ENCODE measurements at regions not wholly inside any gene's neighbourhood (a gene's known extent, or its start where the extent isn't known, plus 50 kb on each side); places are given as distances from the start of the nearest gene placed in this dataset.

DNA sequence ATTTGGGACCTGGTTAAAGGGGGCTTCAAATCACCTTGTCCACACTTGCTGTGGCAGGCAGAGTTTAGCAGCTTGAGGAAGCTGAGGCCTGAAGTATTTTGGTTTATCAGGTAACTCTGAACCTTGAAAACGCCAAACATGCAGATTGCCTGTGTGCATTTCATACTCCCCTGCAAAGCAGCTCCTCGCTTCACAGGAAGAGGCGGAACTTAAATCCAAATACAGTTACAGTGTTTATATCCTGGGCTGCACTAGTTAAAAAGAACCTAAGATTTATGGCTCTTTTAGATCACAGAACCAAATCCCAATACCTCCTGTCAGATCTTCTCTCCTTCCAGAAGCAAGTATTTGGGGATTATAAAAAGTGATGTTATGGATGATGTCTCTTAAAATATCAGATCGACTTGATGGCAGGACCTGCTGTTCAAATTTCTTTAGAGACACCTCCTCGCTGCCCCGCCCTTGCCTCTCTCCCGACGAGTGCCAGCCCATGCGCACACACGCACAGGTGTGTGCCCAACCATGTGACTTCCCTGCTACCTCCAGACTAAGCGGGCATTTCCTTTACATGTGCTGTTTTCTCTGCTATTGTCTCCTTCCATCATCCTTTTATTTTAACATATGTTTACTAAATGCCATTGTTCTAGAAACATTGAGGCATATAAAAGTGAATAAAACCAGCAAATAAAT, 224.6 kb upstream of the FOXQ1 start:
- no peak for DNase-seq (ENCODE audit: low spot score)

DNA sequence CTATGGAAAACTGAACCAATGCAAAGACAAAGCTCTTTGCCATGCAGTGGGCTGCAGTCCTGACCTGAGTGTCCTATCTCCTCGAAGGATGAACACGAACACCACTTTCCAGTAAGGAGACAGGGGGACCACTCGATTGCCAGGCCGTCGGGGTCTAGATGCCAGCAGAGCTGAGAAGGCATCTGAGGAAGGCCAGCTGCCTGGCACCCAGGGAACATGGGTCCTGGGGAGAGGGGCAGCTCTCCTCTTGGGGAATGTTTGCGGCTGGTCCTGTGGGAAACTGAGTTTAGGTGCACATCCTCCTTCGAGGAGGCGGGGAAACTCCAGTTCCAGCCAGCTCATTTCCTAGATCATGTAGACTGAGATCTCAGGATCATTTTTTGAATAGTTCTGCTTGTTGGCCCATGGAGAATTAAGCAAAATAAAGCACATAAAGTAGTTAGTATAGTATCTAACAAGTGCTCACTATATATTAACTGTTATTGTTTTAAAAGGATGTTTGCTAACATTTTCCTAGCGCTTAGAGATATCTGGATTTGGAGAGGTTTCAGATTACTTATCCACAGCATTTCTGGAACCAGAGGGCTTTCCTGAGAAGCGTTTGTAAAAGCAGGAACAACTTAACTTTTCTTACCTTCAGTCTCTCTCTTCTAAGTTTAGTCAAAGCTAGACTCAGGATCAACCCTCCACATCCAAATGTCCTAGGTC, 225.3 kb upstream of the FOXQ1 start:
- DNase-seq (ENCODE audit: low spot score): no peak

DNA sequence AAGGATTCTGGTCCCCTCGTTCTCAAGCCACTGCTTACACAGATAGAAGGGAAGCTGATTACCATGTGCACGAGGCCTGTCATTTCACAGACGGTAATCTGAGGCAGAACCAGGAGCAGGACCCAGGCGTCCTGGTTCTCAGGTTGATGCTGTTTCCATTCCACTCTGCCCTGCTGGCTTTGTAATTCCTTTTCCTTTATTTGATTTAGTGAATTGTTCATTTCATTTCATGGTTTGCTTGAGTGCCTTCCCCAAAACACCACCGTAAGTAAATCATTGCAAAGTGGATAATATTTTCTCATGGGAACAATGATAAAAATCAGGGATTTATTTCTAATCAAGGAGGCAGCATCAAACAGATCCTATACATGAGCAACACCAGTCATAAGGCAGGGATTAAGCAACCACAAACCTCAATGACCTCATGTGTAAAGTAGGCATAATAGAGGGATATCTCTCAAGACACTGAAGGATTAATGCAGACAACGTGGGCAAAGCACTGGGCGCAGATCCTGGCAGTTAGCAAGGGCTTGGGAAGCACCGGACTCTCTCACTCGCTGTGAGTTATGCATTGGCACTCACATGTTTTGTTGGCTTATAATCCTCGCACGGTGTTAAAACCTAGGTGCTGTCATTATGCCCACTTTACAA, 229.5 kb upstream of the FOXQ1 start:
- DNase-seq (ENCODE audit: low spot score): peak; percentile 3

DNA sequence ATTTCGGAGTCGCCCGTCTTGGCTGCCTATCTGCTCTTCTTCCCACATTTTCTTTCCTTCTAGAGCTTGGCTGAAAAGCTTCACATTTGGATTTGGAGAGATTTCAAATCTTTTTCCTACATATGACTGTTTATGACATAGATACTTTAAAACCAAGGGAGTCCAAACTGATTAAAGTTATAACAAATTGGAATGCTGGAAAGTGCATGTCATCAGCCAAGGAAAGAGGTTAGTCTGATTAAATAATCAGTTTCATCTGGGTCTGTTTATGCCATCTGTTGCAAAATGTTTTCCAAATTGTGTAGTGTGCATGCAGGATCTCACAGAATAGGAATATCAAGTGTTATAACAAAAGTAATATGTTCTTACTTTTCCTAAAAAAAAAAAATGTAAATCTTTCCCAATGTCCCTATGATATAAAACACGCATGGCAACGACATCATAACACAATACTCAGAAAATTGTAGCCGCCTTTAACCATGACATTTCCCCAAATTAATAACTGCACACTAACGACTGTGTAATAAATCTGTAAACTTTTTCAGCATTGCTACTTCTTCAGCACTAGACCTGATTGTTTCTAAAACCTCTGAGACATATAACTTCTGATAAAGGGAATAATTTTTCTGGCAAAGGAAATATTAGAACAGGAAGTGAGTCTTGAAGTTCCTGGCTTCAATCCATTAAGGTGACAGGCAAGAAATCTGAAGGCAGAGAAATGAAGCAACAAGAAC, 230.2 kb upstream of the FOXQ1 start:
- no peak for DNase-seq (ENCODE audit: low spot score)

DNA sequence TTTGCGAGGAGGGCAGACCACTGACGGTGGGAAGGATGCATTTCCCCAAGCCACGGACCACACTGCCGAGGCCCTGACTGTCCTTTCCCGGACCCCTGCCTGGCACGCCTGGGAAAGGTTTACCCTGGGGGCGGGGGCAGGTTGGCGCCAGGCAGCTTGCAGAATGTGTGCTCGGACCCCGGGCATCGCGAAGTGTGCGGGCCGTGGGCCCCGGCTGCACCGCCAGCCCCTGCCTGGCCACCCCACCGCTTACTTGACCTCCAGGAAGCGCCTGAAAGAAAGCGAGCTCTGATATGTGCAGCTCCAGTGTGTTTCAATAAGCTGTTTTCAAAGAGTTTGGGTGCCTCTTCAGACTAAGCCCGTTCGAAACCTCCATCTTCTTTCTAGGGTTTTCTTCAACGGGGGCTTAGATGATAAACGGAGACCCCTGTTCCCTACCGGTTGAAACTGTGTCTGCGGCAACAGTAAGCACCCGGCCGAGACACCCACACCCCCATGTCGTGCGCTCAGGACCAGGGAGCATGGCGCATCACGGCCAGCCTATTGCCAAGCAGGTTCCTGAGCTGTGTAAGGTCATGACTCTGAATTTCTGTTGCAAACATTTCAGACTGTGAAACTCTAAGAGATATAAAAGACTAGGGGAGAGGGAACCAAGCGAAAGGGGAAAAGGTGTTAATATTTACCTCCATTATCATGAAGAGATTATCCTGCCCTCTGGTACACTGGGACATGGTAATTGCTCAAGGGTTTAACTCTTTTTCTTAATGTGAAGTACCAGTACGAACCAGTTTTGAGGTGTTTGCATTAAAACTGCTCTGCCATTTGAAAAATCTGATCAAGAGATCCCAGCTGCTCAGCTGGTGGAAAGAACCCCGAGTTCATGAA, 231.2 kb upstream of the FOXQ1 start:
- no peak for DNase-seq (ENCODE audit: low spot score)

DNA sequence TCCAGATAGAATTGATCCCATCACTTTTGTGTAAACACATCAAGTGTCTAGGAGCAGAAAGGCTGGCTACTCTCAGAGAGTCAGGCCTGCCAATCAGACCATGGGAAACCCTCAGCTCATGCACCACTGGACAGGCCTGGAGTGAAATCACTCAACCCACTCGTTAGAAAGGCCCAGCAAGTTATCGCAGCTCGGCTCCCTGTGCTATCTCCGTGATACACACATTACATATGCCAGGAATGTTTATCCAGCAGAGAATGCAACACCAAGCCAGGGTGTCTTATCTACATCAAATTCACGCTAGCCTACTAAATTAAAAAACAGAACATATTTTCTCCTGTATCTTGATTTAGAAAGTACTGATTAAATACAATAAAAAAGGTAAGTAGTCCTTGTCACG, 232.4 kb upstream of the FOXQ1 start:
- no peak for DNase-seq (ENCODE audit: low spot score)

DNA sequence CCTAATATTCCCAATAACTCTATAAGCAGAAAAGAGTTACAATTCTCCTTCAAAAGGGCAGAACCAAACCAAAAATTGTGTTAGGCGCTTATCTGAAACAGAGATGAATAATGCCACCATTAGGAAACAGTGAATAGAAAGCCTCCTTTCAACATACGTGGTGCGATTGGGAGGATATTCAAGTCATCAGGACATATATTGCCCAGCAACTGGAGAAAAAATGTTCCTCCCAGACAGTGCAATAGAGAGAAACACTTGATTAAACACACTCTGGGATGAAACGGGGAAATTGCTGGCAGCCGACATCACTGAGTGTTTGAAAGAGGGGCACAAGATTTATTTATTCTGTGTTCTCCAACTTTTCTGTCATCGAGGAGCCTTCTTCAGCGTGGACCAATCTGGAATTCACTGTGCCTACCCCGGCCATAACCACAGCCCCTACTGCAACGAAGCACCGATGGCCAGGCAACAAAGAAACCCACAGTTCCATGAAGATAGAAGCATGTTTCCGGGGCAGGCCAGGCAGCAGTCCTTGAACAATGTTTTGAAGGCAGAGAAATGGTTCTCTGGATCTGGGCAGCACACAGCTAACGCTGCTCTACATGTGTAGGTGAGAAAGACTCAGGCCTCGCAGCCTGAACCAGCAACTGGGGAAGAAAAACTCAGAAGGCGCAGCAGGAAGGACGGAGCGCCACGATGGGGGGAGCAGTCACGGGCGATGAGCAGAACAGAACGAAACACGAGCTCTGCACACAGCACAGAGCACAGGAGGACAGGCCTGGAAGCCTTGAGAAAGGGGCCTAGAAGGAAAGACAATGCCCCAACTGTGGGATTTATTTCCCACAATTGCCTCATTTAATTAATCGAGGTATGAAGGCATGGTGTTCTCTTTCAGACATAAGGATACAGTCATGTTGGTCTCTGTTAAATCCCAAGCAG, 234.2 kb upstream of the FOXQ1 start:
- no peak for DNase-seq (ENCODE audit: low spot score)

DNA sequence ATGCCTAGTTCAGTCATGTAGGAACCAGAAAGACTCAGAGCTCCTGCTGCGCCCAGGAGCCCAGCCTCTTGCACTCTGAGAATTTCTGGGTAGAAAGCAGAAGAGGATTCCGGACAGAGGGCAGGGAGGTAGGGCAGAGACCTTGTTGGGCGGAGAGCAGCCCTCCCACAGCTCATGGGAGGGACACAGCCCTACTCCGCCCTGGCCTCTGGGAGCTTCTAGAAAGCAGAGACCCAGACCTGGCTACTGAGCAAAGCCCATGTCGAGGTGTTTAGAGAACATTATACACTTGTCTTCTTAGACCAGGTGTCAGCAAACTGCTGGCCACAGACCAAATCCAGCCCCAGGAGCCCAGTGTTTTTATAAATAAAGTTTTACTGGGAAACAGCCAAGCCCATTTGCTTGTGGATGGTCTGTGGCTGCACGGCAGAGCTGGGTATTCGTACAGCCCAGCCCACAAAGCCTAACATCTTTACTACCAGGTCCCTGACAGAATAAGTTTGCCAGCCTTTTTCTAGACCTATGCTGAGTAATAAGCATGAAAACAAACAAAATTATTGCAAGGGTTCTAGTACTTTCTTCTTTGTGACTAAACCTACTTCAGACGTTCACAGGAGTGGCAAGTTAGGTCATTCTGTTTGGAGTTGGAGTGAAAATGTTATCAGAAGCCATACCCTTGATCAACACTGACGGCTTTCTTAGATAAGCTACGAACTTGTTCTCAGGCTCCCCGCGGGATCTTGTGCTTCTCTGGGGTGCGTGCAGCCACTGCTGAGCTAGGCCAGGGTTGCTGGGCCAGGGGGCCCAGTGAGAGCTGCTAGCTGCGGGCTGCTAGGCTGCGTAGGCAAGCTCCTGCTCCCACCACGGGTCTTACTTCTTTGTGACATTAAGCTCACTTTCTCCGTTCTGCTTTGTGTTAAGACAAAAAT, 235.1 kb upstream of the FOXQ1 start:
- no peak for DNase-seq (ENCODE audit: low spot score)

DNA sequence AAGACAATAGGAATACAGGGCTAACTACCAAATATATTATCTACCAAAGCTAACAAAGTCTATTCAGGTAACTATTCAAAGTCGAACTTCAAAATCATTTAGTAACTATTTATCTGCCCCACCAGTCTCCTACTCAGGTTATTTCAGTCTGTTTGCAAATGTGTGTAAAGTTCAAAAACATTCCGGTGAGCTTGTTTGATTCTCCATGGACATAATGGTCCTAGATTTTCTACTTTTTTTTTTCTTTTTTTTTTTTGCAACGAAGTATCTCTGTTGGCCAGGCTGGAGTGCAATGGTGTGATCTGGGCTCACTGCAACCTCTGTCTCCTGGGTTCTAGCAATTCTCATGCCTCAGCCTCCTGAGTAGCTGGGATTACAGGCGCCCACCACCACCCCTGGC, 236.0 kb upstream of the FOXQ1 start:
- no peak for DNase-seq (ENCODE audit: low spot score)

DNA sequence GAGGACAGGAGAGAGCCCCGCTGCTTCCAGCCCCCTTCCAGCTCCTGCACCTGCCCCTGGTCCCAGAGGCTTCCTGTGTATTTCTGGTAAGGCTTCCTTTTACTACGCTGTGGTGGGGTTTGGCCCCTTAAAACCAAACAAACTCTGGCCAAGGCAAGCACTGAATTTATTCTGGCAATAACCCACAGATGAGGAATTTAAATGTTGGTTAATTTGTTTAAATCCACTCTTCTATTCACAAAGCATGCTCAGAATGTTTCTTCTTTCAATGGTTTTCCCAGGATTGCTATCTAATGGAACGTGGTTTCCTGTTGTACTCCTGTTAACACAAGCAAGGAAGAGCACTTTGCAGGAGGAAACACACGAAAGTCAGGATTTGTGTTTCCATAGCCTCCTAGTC, 236.5 kb upstream of the FOXQ1 start:
- no peak for DNase-seq (ENCODE audit: low spot score)

DNA sequence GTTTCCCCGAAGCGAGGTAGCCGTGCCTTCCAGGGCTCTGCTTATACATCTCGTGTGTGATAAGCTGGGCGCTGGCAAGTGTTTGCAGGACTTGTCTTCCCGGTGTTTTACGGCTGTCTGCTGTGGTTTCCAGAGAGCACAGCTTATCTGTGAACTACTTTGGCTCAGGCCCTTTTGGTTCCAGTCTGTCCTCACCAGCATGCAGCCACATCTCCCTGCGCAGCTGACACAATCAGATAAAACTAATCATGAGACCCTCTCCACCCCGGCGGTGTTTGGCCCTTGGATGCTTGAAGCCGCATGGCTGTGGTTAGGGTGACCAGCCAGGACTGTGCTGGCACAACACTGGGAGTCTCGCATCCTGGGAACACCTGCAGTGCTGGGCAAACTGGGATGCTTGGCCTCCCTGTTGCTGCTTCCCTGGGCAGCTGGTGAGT, 241.8 kb upstream of the FOXQ1 start:
- no peak for DNase-seq (ENCODE audit: low spot score)

DNA sequence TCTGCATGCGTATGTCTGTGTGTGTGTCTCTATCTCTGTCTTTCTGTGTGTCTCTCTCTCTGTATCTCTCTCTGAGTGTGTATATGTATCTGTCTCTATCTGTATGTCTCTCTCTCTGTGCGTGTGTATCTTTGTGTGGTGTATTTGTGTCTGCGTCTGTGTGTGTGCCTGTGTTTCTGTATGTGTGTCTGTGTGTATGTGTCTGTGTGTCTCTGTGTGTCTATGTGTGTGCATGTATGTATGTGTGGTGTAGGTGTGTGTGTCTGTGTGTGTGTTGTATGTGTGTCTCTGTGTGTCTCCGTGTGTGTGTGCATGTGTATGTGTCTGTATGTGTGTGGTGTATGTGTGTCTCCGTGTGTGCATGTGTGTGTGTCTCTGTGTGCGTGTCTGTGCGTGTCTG, 243.0 kb upstream of the FOXQ1 start:
- no peak for DNase-seq (ENCODE audit: low spot score)

DNA sequence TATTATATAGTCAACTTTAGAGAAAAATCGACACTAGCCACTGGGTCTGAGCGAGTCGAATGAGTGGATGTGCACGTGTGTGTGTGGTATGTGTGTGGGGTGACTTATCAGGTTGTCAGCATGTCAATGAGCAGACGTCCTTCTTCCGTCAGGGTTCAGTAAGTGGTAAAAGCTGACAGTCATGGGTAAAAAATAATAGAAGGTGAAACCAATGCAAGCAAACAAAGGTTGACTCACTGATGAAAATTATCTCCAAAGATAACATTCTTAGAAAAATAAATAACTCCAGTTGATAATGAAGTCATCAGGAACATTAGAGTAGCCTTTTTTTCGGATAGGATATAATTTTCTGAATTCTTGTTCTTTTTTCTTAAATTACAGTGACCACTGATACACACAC, 243.8 kb upstream of the FOXQ1 start:
- no peak for DNase-seq (ENCODE audit: low spot score)

DNA sequence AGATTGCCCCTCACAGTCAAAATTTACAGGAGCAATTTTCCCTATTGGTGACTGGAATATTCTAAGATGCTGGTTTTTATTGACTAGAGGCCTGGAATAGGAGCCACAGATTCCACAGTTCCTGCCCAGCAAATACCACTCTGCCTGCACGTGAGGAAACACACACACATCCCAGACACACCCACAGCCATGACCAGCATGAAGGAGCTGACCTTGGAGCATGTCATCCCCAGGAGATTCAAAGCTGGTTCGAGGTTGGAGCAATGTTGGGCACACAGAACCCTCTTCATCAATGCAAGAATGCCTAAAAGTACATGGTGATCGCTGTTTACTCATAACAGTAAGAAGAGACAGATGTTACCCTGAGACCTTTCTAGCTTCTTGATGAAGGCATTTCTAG, 244.6 kb upstream of the FOXQ1 start:
- DNase-seq (ENCODE audit: low spot score): no peak

DNA sequence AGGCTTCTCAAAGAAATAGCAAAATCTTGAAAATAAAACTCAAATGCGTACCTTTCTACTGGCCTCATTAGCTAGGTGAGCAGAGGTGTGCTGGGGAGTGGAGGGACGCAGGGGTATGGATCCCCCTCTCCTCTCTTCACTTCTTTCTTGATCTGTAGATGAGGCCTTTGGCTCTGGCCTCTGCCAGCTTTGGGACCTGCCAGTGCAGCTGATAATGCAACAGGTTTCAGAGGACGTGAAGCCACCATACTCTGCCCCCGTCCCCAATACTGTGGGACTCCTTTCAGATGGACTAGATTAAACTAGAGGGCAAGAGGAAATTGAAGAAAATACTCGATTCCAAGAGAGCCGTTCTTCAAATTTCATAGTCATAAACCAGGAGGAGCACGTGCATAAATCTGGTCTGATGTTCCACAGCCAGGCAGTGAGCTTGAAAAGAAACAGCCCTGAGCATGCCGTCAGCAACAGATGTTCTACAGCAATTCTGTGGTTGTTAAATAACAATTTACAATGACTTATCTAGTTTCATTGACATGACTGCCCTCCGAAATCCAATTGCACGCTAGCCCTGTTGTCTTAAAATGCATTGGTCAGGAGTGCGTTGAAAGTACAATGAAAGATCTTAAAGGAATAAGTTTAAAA, 245.3 kb upstream of the FOXQ1 start:
- DNase-seq (ENCODE audit: low spot score): no peak

DNA sequence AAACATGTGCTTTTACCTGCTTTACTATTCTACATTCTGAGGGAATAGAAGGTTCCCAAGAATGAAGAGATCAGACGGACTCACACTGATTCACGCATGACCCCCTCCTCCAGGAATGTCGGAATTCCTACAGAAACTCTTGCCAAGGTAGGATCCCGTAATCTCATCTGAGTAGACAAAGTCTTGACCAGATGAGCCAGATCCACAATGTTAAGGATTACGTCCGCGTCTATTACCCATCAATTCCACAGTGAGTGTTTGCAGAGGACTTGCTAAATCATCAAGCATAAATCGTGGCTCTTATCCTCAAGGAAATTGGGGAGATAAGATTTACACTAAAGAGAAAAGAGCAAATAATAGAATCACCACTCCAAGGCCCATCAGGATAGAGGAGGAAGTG, 245.9 kb upstream of the FOXQ1 start:
- no peak for DNase-seq (ENCODE audit: low spot score)

DNA sequence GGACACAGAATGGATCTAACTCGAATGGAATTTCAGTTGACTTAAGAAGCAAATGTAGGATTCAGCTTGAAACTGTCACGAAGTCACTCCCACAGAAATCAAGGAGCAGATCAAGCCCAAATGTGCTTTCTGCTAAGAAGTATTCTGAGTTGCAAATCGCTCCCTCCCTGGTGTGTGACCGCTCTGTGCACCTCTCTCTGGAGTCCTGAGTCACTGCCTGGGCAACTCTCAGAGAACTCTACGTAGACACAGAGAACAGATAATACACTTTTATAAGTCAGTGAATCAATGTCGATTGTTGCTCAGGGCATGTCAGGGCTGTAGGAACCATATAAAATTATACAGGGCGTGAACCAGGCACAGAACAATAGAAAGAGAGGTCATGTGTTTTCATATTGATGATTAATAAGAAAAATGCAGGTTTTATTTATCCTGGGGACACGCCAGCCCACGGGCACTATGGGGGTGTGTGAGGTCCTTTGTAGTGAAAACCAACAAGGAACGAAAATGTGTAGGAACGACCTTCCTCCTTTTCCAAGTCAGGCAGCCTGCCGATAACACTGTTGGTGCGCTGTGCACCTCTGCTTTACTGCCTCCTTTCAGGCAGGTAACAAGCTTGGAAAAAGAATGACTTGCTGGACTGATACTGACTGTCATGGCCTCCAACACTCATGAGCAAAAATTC, 248.1 kb upstream of the FOXQ1 start:
- no peak for DNase-seq (ENCODE audit: low spot score)

DNA sequence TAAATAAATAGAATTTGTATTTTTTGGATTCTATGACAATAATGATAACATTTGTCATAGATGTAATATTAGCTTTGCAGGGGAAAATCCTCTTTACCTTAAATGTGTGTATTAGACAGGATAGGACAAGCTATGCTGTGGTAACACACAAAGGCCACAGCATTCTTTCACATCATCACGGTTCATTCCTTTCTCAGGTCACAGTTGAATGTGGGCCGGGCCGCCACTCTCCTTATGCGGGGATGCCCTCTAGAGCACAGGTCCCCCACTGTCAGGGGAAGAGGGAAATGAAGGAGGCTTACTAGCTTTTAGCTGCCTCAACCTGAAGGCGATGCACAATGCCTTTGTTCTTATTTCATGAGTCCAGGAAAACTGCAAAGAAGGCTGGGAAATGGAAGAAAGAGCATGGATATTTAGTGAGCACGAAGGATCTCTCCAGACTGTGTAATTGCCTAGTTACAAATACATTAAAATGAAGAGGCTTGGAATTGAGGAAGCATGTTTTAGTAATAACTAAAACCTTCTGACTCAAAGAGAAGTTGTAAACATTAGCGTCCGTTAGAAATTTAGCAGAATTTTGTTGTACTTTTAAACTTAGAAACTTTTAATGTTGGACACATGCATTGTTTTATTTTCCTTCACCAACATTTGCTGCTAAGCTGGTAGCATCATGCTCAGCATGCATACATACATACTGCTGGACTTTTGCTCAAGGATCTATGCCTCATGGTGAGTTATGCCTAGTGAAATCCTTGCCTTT, 248.9 kb upstream of the FOXQ1 start:
- no peak for DNase-seq (ENCODE audit: low spot score)
